ENCODE measurements at regions not wholly inside any gene's neighbourhood (a gene's known extent, or its start where the extent isn't known, plus 50 kb on each side); places are given as distances from the start of the nearest gene placed in this dataset.

DNA sequence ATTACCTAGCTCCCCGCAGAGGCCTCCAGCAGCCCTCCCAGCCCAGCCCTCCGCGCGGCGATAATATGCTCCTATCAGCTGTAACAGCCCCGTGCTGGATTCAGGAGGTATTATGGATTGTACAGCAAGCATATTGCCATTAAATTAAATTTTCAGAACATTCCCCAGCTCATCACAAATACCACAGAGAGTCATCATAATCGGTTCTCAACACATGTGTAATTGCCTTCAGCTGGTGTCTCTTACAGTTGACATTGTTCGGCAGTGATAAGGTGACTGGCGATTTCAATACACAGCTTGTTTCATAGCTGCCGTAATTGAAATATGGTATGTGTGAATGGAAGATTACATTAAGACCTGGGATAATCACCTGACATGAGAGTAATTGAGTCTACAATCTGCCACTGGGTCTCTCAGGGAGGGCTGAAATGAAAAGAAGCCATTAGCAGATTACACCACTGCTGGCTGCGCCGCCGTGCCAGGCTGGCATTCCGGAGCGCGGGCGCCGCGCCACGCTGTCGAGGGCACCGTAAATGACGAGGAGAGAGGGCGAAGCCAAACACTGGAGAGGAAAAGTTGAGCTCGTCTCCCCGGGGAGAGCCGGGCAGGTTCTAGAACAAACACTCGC, 549.4 kb upstream of the SALL3 start:
- H3K27ac ChIP-seq (replicated peaks; ENCODE audit: low read length), result no peak overlapping the region
- no peaks in the 10 kb centered on the region for H3K4me1 ChIP-seq (ENCODE audit: control insufficient read depth in 2 of 2, insufficient read depth in 1 of 2, low read depth in 1 of 2, low read length in 2 of 2)
- WGBS, 2 donors (ENCODE audit: extremely low coverage in 2 of 2, insufficient read length in 2 of 2, insufficient replicate concordance in 1 of 2), result no CpG with 5 or more reads among the region's 28 CpGs
- no peak overlapping the region for H3K4me3 ChIP-seq (ENCODE audit: low read length in 2 of 2)
- no peak overlapping the region for H2BK12ac ChIP-seq (ENCODE audit: low read length)
- no peak overlapping the region for H3K23ac ChIP-seq (ENCODE audit: low read depth, low read length, poor library complexity)
- H3K27me3 ChIP-seq (ENCODE audit: control insufficient read depth in 3 of 3, insufficient read depth in 3 of 3, low read depth in 1 of 3, low read length in 3 of 3), result no peaks in the 10 kb centered on the region
- H3K4me2 ChIP-seq (ENCODE audit: insufficient read depth, low read length, poor library complexity, severe bottlenecking), result no peak overlapping the region
- H3K9me3 ChIP-seq (replicated peaks in 1 of 2; ENCODE audit: control insufficient read depth in 2 of 2, insufficient read depth in 1 of 2, low read depth in 1 of 2, low read length in 2 of 2), result no peaks in the 10 kb centered on the region
- no peak overlapping the region for H3K9ac ChIP-seq (ENCODE audit: low read depth, low read length, poor library complexity)
- no peak overlapping the region for H2BK15ac ChIP-seq (ENCODE audit: low read length)
- H3K18ac ChIP-seq (ENCODE audit: low read length), result no peak overlapping the region
- H2AK5ac ChIP-seq (ENCODE audit: low read depth, low read length), result no peak overlapping the region
- no peak overlapping the region for H3K14ac ChIP-seq (ENCODE audit: low read length)
- no peak overlapping the region for H3K4ac ChIP-seq (ENCODE audit: low read length)
- H2BK120ac ChIP-seq (ENCODE audit: low read depth, low read length), result no peak overlapping the region
- H3K79me1 ChIP-seq (ENCODE audit: low read depth, low read length), result no peaks in the 10 kb centered on the region
- H2BK5ac ChIP-seq (ENCODE audit: low read length), result peak overlapping the region; percentile 7
- H4K91ac ChIP-seq (ENCODE audit: low read depth, low read length, poor library complexity), result no peak overlapping the region
- no peaks in the 10 kb centered on the region for H3K36me3 ChIP-seq (replicated peaks in 1 of 2; ENCODE audit: control insufficient read depth in 2 of 2, insufficient read depth in 2 of 2, low read length in 2 of 2)
- no peak overlapping the region for H2AFZ ChIP-seq (ENCODE audit: low read length)
- H4K8ac ChIP-seq (ENCODE audit: low read depth, low read length), result no peak overlapping the region
- DNase-seq (ENCODE audit: low spot score), result no peak

DNA sequence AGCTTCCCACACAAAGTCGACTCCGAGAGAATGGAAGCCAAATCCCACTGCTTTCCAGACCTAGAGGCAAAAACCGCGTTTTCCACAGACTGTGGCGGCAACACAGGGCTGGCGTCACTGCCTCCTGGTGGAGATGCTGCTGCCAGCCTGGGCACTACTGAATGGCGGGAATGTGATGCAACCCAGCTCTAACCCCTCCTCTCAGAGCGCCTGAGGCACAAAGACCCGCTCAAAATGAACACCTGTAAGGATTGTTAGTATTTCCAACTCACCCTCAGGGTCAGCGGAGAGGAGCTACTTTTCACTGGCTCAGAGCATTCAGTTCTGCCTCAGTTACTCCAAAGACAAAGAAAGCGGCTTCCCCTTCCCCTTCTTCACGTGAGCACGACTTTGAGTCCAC, 548.0 kb upstream of the SALL3 start:
- no peak overlapping the region for H3K14ac ChIP-seq (ENCODE audit: low read length)

GRCh38 chr18:78433562-78433961, 546.1 kb upstream of the SALL3 start:
- Histone ChIP-seq H3K18ac (ENCODE audit: low read length) (peak overlapping the region; percentile 24), H3K9me3 (replicated peaks in 1 of 2; ENCODE audit: control insufficient read depth in 2 of 2, insufficient read depth in 1 of 2, low read depth in 1 of 2, low read length in 2 of 2) (peaks cover 0 to 2% of the 10 kb centered on the region in 2 donors), H4K8ac (ENCODE audit: low read depth, low read length) (no peak overlapping the region), H3K27me3 (ENCODE audit: control insufficient read depth in 3 of 3, insufficient read depth in 3 of 3, low read depth in 1 of 3, low read length in 3 of 3) (no peaks in the 10 kb centered on the region), H2AK5ac (ENCODE audit: low read depth, low read length) (no peak overlapping the region), H3K79me1 (ENCODE audit: low read depth, low read length) (no peaks in the 10 kb centered on the region), H2AFZ (ENCODE audit: low read length) (no peak overlapping the region), H4K91ac (ENCODE audit: low read depth, low read length, poor library complexity) (no peak overlapping the region), H2BK12ac (ENCODE audit: low read length) (no peak overlapping the region), H2BK5ac (ENCODE audit: low read length) (no peak overlapping the region), H3K4me2 (ENCODE audit: insufficient read depth, low read length, poor library complexity, severe bottlenecking) (no peak overlapping the region), H3K4me3 (ENCODE audit: low read length in 2 of 2) (no peak overlapping the region), H3K9ac (ENCODE audit: low read depth, low read length, poor library complexity) (no peak overlapping the region), H3K4me1 (ENCODE audit: control insufficient read depth in 2 of 2, insufficient read depth in 1 of 2, low read depth in 1 of 2, low read length in 2 of 2) (no peaks in the 10 kb centered on the region), H3K36me3 (replicated peaks in 1 of 2; ENCODE audit: control insufficient read depth in 2 of 2, insufficient read depth in 2 of 2, low read length in 2 of 2) (no peaks in the 10 kb centered on the region), H2BK120ac (ENCODE audit: low read depth, low read length) (no peak overlapping the region), H3K23ac (ENCODE audit: low read depth, low read length, poor library complexity) (no peak overlapping the region), H3K27ac (replicated peaks; ENCODE audit: low read length) (no peak overlapping the region), H3K4ac (ENCODE audit: low read length) (no peak overlapping the region), H2BK15ac (ENCODE audit: low read length) (no peak overlapping the region), H3K14ac (ENCODE audit: low read length) (no peak overlapping the region)
- no CpG with 5 or more reads among the region's 9 CpGs for WGBS, 2 donors (ENCODE audit: extremely low coverage in 2 of 2, insufficient read length in 2 of 2, insufficient replicate concordance in 1 of 2)
- DNase-seq (ENCODE audit: low spot score), result no peak

More for the DNA sequence above, 548.0 kb upstream of the SALL3 start:
- no peak overlapping the region for H3K4ac ChIP-seq (ENCODE audit: low read length)
- H3K23ac ChIP-seq (ENCODE audit: low read depth, low read length, poor library complexity), result no peak overlapping the region
- H2BK120ac ChIP-seq (ENCODE audit: low read depth, low read length), result peak overlapping the region; percentile 50
- DNase-seq (ENCODE audit: low spot score), result no peak
- H2BK15ac ChIP-seq (ENCODE audit: low read length), result no peak overlapping the region
- H3K4me1 ChIP-seq (ENCODE audit: control insufficient read depth in 2 of 2, insufficient read depth in 1 of 2, low read depth in 1 of 2, low read length in 2 of 2), result no peaks in the 10 kb centered on the region
- H3K9me3 ChIP-seq (replicated peaks in 1 of 2; ENCODE audit: control insufficient read depth in 2 of 2, insufficient read depth in 1 of 2, low read depth in 1 of 2, low read length in 2 of 2), result no peaks in the 10 kb centered on the region
- H3K27me3 ChIP-seq (ENCODE audit: control insufficient read depth in 3 of 3, insufficient read depth in 3 of 3, low read depth in 1 of 3, low read length in 3 of 3), result no peaks in the 10 kb centered on the region
- no peak overlapping the region for H3K9ac ChIP-seq (ENCODE audit: low read depth, low read length, poor library complexity)
- no peaks in the 10 kb centered on the region for H3K79me1 ChIP-seq (ENCODE audit: low read depth, low read length)
- H3K4me3 ChIP-seq (ENCODE audit: low read length in 2 of 2), result no peak overlapping the region
- H2BK5ac ChIP-seq (ENCODE audit: low read length), result no peak overlapping the region
- H3K4me2 ChIP-seq (ENCODE audit: insufficient read depth, low read length, poor library complexity, severe bottlenecking), result no peak overlapping the region
- H4K8ac ChIP-seq (ENCODE audit: low read depth, low read length), result no peak overlapping the region
- no peak overlapping the region for H3K27ac ChIP-seq (replicated peaks; ENCODE audit: low read length)
- H4K91ac ChIP-seq (ENCODE audit: low read depth, low read length, poor library complexity), result no peak overlapping the region
- H2AFZ ChIP-seq (ENCODE audit: low read length), result no peak overlapping the region
- no CpG with 5 or more reads among the region's 13 CpGs for WGBS, 2 donors (ENCODE audit: extremely low coverage in 2 of 2, insufficient read length in 2 of 2, insufficient replicate concordance in 1 of 2)
- no peak overlapping the region for H2AK5ac ChIP-seq (ENCODE audit: low read depth, low read length)
- H3K18ac ChIP-seq (ENCODE audit: low read length), result peak overlapping the region; percentile 40
- no peak overlapping the region for H2BK12ac ChIP-seq (ENCODE audit: low read length)
- no peaks in the 10 kb centered on the region for H3K36me3 ChIP-seq (replicated peaks in 1 of 2; ENCODE audit: control insufficient read depth in 2 of 2, insufficient read depth in 2 of 2, low read length in 2 of 2)

GRCh38 chr18:78436110-78436509, 543.5 kb upstream of the SALL3 start:
- Histone ChIP-seq H3K36me3 (replicated peaks in 1 of 2; ENCODE audit: control insufficient read depth in 2 of 2, insufficient read depth in 2 of 2, low read length in 2 of 2) (no peaks in the 10 kb centered on the region), H2AK5ac (ENCODE audit: low read depth, low read length) (no peak overlapping the region), H4K91ac (ENCODE audit: low read depth, low read length, poor library complexity) (no peak overlapping the region), H3K9me3 (replicated peaks in 1 of 2; ENCODE audit: control insufficient read depth in 2 of 2, insufficient read depth in 1 of 2, low read depth in 1 of 2, low read length in 2 of 2) (peaks cover 0 to 2% of the 10 kb centered on the region in 2 donors), H2AFZ (ENCODE audit: low read length) (no peak overlapping the region), H4K8ac (ENCODE audit: low read depth, low read length) (no peak overlapping the region), H2BK12ac (ENCODE audit: low read length) (no peak overlapping the region), H3K23ac (ENCODE audit: low read depth, low read length, poor library complexity) (no peak overlapping the region), H2BK15ac (ENCODE audit: low read length) (no peak overlapping the region), H3K4me3 (ENCODE audit: low read length in 2 of 2) (no peak overlapping the region), H2BK120ac (ENCODE audit: low read depth, low read length) (no peak overlapping the region), H3K27ac (replicated peaks; ENCODE audit: low read length) (no peak overlapping the region), H3K27me3 (ENCODE audit: control insufficient read depth in 3 of 3, insufficient read depth in 3 of 3, low read depth in 1 of 3, low read length in 3 of 3) (no peaks in the 10 kb centered on the region), H3K9ac (ENCODE audit: low read depth, low read length, poor library complexity) (no peak overlapping the region), H3K79me1 (ENCODE audit: low read depth, low read length) (no peaks in the 10 kb centered on the region), H3K4ac (ENCODE audit: low read length) (no peak overlapping the region), H3K4me2 (ENCODE audit: insufficient read depth, low read length, poor library complexity, severe bottlenecking) (no peak overlapping the region), H3K14ac (ENCODE audit: low read length) (no peak overlapping the region), H2BK5ac (ENCODE audit: low read length) (no peak overlapping the region), H3K18ac (ENCODE audit: low read length) (no peak overlapping the region), H3K4me1 (ENCODE audit: control insufficient read depth in 2 of 2, insufficient read depth in 1 of 2, low read depth in 1 of 2, low read length in 2 of 2) (no peaks in the 10 kb centered on the region)
- no peak for DNase-seq (ENCODE audit: low spot score)
- WGBS, 2 donors (ENCODE audit: extremely low coverage in 2 of 2, insufficient read length in 2 of 2, insufficient replicate concordance in 1 of 2), result no CpG with 5 or more reads among the region's 8 CpGs

All from neuronal stem cell (in vitro differentiated cells).